GM12878 (cell line): ENCODE measurements at regions not wholly inside any gene's neighbourhood (a gene's known extent, or its start where the extent isn't known, plus 50 kb on each side); places are given as distances from the start of the nearest gene placed in this dataset.

Source experiments
- ATAC-seq: fragments of 200-7000 bp; cut with Tn5 transposase; 3 replicates; pipeline ENCODE4 v1.9.1; 2020; ENCODE audit warnings: mild to moderate bottlenecking, moderate library complexity
- BruUV-seq: library from RNA; stranded (reverse); fragments of 400-500 nt; replicated peaks from 2 replicates; lab custom pipeline; 2021; lab: Mats Ljungman, UMichigan
- CTCF ChIA-PET: fragments of 300-600 bp; sonication (Branson Sonifier 250); formaldehyde crosslinking; extraction: SDS; loops from one replicate; lab custom pipeline; 2021; ENCODE audit warnings: inconsistent platforms; lab: Yijun Ruan, JAX
- POLR2A ChIA-PET: fragments of 350-600 bp; formaldehyde crosslinking; extraction: SDS; loops from one replicate; lab custom pipeline; 2021; ENCODE audit warnings: inconsistent platforms; lab: Charles Lee
- RAD21 ChIA-PET: fragments of 300-600 bp; sonication (Branson Sonifier 250); formaldehyde crosslinking; loops from one replicate; lab custom pipeline; 2023; ENCODE audit warnings: antibody characterized with exemption; ENCODE audit not compliant: unreplicated experiment; lab: Charles Lee
- SMC1A ChIA-PET: fragments of 300-600 bp; sonication (Branson Sonifier 250); formaldehyde crosslinking; loops from one replicate; lab custom pipeline; 2023; ENCODE audit not compliant: unreplicated experiment, uncharacterized antibody; lab: Charles Lee
- DNase-seq: peaks from one replicate; pipeline ENCODE4 v3.0.0-alpha.2; 2011; ENCODE audit warnings: low read depth, low spot score
- FAIRE-seq: peaks from 3 replicates; lab custom pipeline; 2011; peaks lifted over from hg19 to GRCh38; lab: Jason Lieb, UNC
- H2AFZ ChIP-seq: 2 replicates; pipeline ENCODE4 v1.6.0; 2011; ENCODE audit warnings: low read depth, low read length, control low read depth; ENCODE audit not compliant: control insufficient read depth
- H3K27ac ChIP-seq: 2 replicates; pipeline ENCODE4 v1.5.1; 2011; ENCODE audit warnings: control low read depth; ENCODE audit not compliant: control insufficient read depth, insufficient read depth
- H3K27me3 ChIP-seq, 2 experiments: replicated peaks in 1 of 2; 2 replicates each; pipeline versions ENCODE4 v1.6.0 to v1.6.1; 2011; ENCODE audit warnings: low read length in 1 of 2; ENCODE audit not compliant: control insufficient read depth in 2 of 2, insufficient read depth in 2 of 2
- H3K36me3 ChIP-seq, 2 experiments: 2 replicates each; pipeline ENCODE4 v1.5.1; 2011; ENCODE audit warnings: low read length in 1 of 2; ENCODE audit not compliant: control insufficient read depth in 2 of 2, insufficient read depth in 2 of 2
- H3K4me1 ChIP-seq: 2 replicates; pipeline ENCODE4 v1.6.1; 2011; ENCODE audit warnings: mild to moderate bottlenecking, low read length, moderate library complexity, mixed read lengths; ENCODE audit not compliant: control insufficient read depth, insufficient read depth
- H3K4me2 ChIP-seq: 2 replicates; pipeline ENCODE4 v1.6.0; 2011; ENCODE audit warnings: control low read depth; ENCODE audit not compliant: control insufficient read depth, insufficient read depth
- H3K4me3 ChIP-seq: fragments of 200-600 bp; sonication (generic); 2 replicates; pipeline ENCODE4 v1.5.1; 2016
- H3K79me2 ChIP-seq: 2 replicates; pipeline ENCODE4 v1.6.0; 2011; ENCODE audit warnings: low read length; ENCODE audit not compliant: control insufficient read depth, insufficient read depth
- H3K9ac ChIP-seq: 2 replicates; pipeline ENCODE4 v1.8.0; 2011; ENCODE audit warnings: low read length, control low read depth, mixed read lengths; ENCODE audit not compliant: control insufficient read depth, insufficient read depth
- H3K9me3 ChIP-seq: replicated peaks from 3 replicates; pipeline ENCODE4 v1.5.1; 2011; ENCODE audit warnings: mild to moderate bottlenecking, low read length; ENCODE audit not compliant: control insufficient read depth, insufficient read depth
- H4K20me1 ChIP-seq: 2 replicates; pipeline ENCODE4 v1.6.0; 2011; ENCODE audit not compliant: control insufficient read depth, insufficient read depth
- ATF2 ChIP-seq: IDR thresholded peaks from 2 replicates; pipeline ENCODE4 v1.6.1; 2012; ENCODE audit warnings: low read length, inconsistent platforms
- ETV6 ChIP-seq, 2 experiments: fragments of 450-650 bp in 1 of 2; IDR thresholded peaks in 1 of 2; conservative IDR thresholded peaks in 1 of 2; 2 replicates each; pipeline ENCODE4 v1.6.1; 2014; ENCODE audit warnings: antibody characterized with exemption in 1 of 2, borderline replicate concordance in 1 of 2, low read depth in 1 of 2, mild to moderate bottlenecking in 1 of 2, moderate library complexity in 1 of 2
- IKZF2 ChIP-seq, 2 experiments: fragments of 450-650 bp; IDR thresholded peaks; 2 replicates each; pipeline ENCODE4 v1.6.1; 2017; ENCODE audit warnings: mild to moderate bottlenecking in 2 of 2, moderate library complexity in 2 of 2
- NR2F1 ChIP-seq: fragments of 450-650 bp; conservative IDR thresholded peaks from 2 replicates; pipeline ENCODE4 v1.6.1; 2017; ENCODE audit warnings: mild to moderate bottlenecking
- NRF1 ChIP-seq: conservative IDR thresholded peaks from 2 replicates; pipeline ENCODE4 v1.6.1; 2011; ENCODE audit warnings: mild to moderate bottlenecking, low read depth, low read length, improper control_type of control experiment
- PAX5 ChIP-seq: IDR thresholded peaks from 2 replicates; pipeline ENCODE4 v1.6.1; 2011; ENCODE audit warnings: low read depth, low read length, borderline replicate concordance
- WGBS: methylation state at CpG from one replicate; pipeline ENCODE4 v1.1.6; 2016; ENCODE audit warnings: low lambda C conversion rate; ENCODE audit not compliant: insufficient replicate concordance, insufficient coverage; ENCODE audit errors: missing lambda C conversion rate; 5-methylcytosine and 5-hydroxymethylcytosine counted together
- in situ Hi-C: fragments of 300-500 bp; cut with MboI; formaldehyde crosslinking; loops from 9 replicates; pipeline ENCODE4 v1.14.3; 2018; ENCODE audit warnings: mixed read lengths
- intact Hi-C: fragments of 100-400 bp; cut with micrococcal nuclease; formaldehyde crosslinking; loops from one replicate; pipeline ENCODE4 v1.14.2; 2022; ENCODE audit not compliant: unreplicated experiment

DNA sequence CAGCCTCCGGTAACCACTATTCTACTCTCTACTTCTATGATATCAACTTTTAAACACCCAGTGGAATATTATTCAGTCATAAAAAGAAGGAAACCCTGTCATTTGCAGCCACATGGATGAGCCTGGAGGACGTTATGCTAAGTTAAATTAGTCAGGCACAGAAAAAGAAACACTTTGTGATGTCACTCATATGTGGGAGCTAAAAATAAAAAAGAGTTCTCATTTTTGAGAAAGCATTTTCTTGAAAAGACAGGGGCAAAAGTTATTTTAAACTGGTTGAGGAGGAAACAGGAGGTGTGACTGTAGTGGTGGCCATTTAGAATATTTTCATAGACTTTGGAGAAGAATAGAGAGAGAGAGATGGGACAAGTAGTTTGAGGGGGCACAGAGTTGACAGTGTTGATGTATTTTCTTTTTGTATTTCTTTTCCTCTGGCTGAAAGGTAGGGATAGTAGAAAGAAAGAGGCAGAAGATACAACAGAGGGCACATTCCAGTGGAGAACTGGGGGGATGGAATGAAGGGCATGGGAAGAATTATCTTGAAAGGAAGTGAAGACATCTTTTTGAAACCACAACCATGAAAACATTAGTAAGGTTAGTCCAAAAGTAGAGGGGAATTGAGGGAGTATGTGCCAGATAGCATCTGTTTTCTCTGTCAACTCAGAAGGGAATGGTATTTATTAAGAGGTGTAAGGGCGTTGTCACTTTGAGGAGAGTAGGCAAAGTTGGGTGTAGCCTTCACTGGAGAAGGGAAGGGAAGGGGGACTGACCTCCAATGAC lies 181.3 kb upstream of the GMDS start:
- ATAC-seq, result no peak
- intact Hi-C loops, result no loop called here
- no peaks in the 10 kb centered on the region for H3K36me3 ChIP-seq
- SMC1A ChIA-PET, result no interaction called here
- no peaks in the 10 kb centered on the region for H4K20me1 ChIP-seq
- RAD21 ChIA-PET, result no interaction called here
- H3K4me3 ChIP-seq, result no peak overlapping the region
- FAIRE-seq, result no peak
- POLR2A ChIA-PET, result no interaction called here
- no peaks in the 10 kb centered on the region for H3K79me2 ChIP-seq
- no peak overlapping the region for H2AFZ ChIP-seq
- no peaks in the 10 kb centered on the region for H3K4me1 ChIP-seq
- no peak overlapping the region for H3K27ac ChIP-seq
- no TSS peak for BruUV-seq
- TF ChIP-seq ETV6 (conservative IDR thresholded peaks at IDR 0.05 in 1 of 2, IDR thresholded peaks at IDR 0.05 in 1 of 2; ENCODE audit: borderline replicate concordance in 1 of 2, low read depth in 1 of 2), result no peak
- TF ChIP-seq IKZF2 (IDR thresholded peaks at IDR 0.05), result no peak
- TF ChIP-seq NR2F1, result no peak
- no peak for TF ChIP-seq PAX5
- no peak for TF ChIP-seq NRF1
- no peak for TF ChIP-seq ATF2
- TF ChIP-seq, all 136 proteins: peak for 0
- no peaks in the 10 kb centered on the region for H3K27me3 ChIP-seq
- H3K9ac ChIP-seq, result no peak overlapping the region
- CTCF ChIA-PET, result no interaction called here
- no peak for DNase-seq
- WGBS, result 32% methylated on average over 3 of the region's 3 CpGs
- in situ Hi-C loops, result no loop called here
- no peaks in the 10 kb centered on the region for H3K9me3 ChIP-seq
- no peak overlapping the region for H3K4me2 ChIP-seq
